ENCODE measurements at regions not wholly inside any gene's neighbourhood (a gene's known extent, or its start where the extent isn't known, plus 50 kb on each side); places are given as distances from the start of the nearest gene placed in this dataset.

DNA sequence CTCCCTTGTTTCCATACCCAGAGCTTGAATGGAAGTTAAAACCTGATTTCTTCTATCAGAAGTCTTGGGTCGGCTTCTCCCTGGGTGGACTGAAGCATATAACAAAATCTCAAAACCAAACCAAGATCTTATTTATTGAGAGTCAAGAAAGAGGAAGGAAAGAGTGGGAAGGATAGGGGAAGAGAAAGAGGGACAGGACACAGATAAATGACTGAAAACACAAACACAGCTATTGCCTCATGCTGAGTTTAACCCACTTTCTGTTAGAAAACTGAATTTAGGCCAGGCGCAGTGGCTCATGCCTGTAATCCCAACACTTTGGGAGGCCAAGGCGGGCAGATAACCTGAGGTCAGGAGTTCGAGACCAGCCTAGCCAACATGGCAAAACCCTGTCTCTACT lies 92.9 kb downstream of the PALM2AKAP2 start:
- H3K27ac Mint-ChIP-seq: no peak overlapping the region

DNA sequence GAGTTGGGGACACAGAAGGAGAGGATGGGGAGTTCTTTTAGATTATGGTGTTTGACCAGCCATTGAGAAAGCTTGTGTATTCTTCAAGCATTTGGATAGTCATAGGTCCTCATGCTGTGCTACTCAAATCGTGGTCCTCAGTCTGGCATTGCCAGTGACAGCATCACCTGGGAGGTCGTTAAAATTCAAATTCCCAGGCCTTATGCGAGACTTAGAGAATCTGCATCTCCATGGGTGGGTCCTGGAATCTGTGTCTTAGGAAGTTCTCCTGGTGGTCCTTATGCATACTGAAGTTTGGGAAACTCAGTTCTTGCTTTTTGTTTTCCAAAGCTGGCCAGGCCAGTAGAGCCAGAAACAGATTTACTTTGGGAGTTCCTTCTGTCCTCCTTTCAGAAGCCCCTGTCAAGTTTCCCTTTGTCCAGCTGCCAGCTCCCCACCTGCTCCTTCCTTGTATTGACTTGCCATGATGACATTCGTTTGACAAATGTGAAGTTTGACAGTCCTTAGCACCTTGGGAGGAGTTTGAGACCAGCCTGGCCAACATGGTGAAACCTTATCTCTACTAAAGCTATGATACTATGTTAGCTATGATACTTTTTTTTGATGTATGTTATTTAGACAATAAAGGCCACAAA lies 95.6 kb downstream of the PALM2AKAP2 start:
- Mint-ChIP-seq H3K9me3 (no peaks in the 10 kb centered on the region), H3K36me3 (no peaks in the 10 kb centered on the region), H3K4me1 (no peaks in the 10 kb centered on the region), H3K27me3 (ENCODE audit: insufficient read depth, low read depth) (no peaks in the 10 kb centered on the region), H3K4me3 (no peak overlapping the region), H3K27ac (no peak overlapping the region)
- no peak for DNase-seq (ENCODE audit: low spot score)
- Histone ChIP-seq H3K4me2 (no peak overlapping the region), H3K36me3 (no peaks in the 10 kb centered on the region), H4K20me1 (ENCODE audit: low read depth) (no peaks in the 10 kb centered on the region), H3K27ac (no peak overlapping the region), H3K9ac (no peak overlapping the region), H3K4me1 (no peaks in the 10 kb centered on the region), H3K9me3 (ENCODE audit: low read depth) (no peaks in the 10 kb centered on the region), H3F3A (ENCODE audit: low read depth) (no peaks in the 10 kb centered on the region), H3K27me3 (no peaks in the 10 kb centered on the region), H2AFZ (replicated peaks) (no peak overlapping the region), H3K4me3 (no peak overlapping the region), H3K79me2 (ENCODE audit: low read depth) (no peaks in the 10 kb centered on the region)
- TF ChIP-seq EZH2phosphoT487 (IDR thresholded peaks at IDR 0.05) (no peak), EZH2 (IDR thresholded peaks at IDR 0.05) (no peak)
- TF ChIP-seq, protein P1, sequence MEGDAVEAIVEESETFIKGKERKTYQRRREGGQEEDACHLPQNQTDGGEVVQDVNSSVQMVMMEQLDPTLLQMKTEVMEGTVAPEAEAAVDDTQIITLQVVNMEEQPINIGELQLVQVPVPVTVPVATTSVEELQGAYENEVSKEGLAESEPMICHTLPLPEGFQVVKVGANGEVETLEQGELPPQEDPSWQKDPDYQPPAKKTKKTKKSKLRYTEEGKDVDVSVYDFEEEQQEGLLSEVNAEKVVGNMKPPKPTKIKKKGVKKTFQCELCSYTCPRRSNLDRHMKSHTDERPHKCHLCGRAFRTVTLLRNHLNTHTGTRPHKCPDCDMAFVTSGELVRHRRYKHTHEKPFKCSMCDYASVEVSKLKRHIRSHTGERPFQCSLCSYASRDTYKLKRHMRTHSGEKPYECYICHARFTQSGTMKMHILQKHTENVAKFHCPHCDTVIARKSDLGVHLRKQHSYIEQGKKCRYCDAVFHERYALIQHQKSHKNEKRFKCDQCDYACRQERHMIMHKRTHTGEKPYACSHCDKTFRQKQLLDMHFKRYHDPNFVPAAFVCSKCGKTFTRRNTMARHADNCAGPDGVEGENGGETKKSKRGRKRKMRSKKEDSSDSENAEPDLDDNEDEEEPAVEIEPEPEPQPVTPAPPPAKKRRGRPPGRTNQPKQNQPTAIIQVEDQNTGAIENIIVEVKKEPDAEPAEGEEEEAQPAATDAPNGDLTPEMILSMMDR (IDR thresholded peaks at IDR 0.05): no peak

More for the DNA sequence above, 92.9 kb downstream of the PALM2AKAP2 start:
- Histone ChIP-seq H3K9me3 (ENCODE audit: low read depth) (no peaks in the 10 kb centered on the region), H4K20me1 (ENCODE audit: low read depth) (no peaks in the 10 kb centered on the region), H3K27me3 (no peaks in the 10 kb centered on the region), H3K9ac (no peak overlapping the region), H3K4me3 (no peak overlapping the region), H3K4me2 (no peak overlapping the region), H3K27ac (no peak overlapping the region), H3K4me1 (peaks cover 1% of the 10 kb centered on the region), H2AFZ (replicated peaks) (no peak overlapping the region), H3F3A (ENCODE audit: low read depth) (no peaks in the 10 kb centered on the region), H3K36me3 (no peaks in the 10 kb centered on the region), H3K79me2 (ENCODE audit: low read depth) (no peaks in the 10 kb centered on the region)
- no peaks in the 10 kb centered on the region for H3K36me3 Mint-ChIP-seq
- no peak overlapping the region for H3K4me3 Mint-ChIP-seq
- no peaks in the 10 kb centered on the region for H3K9me3 Mint-ChIP-seq
- DNase-seq (ENCODE audit: low spot score): no peak
- TF ChIP-seq EZH2phosphoT487 (IDR thresholded peaks at IDR 0.05) (no peak), EZH2 (IDR thresholded peaks at IDR 0.05) (no peak)
- TF ChIP-seq, protein P1 (IDR thresholded peaks at IDR 0.05): no peak
- H3K4me1 Mint-ChIP-seq: peaks cover 10% of the 10 kb centered on the region
- no peaks in the 10 kb centered on the region for H3K27me3 Mint-ChIP-seq (ENCODE audit: insufficient read depth, low read depth)

DNA sequence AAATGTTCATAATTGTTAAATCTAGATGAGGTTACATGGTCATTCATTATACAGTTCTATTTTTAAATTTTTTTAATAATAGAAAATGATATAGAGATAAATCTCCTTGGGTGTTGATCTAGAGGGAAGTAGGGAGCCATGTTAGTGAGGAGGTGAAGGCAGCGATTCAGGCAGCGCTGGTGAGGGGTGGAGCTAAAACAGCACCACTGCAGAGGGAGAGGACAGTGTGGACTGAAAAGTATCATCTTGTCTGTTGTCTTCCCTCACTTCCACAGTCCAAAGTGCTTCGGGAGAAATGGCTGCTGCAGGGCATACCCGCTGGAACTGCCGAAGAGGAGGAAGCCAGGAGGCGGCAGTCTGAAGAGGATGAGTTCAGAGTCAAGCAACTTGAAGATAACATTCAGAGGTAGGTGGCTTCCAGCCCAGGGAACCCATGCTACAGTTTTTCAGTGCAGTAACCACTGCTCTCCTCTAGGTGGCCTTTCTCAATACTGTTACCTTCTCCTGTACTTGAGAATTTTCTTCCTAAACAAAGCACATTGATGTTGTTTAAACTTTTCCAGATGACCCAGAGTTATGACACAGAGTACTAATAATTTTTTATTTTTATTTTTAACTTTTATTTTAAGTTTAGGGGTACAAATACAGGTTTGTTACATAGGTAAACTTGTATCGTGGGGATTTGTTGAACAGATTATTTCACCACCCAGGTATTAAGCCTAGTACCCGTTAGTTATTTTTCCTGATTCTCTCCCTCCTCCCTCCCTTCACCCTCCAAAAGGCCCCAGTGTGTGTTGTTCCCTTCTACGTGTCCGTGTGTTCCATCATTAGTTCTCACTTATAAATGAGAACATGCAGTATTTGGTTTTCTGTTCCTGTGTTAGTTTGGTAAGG lies 100.5 kb downstream of the PALM2AKAP2 start:
- Histone ChIP-seq H4K20me1 (ENCODE audit: low read depth) (no peaks in the 10 kb centered on the region), H3K27ac (no peak overlapping the region), H3K9me3 (ENCODE audit: low read depth) (no peaks in the 10 kb centered on the region), H3K4me2 (no peak overlapping the region), H2AFZ (replicated peaks) (no peak overlapping the region), H3K36me3 (no peaks in the 10 kb centered on the region), H3K4me1 (no peaks in the 10 kb centered on the region), H3K4me3 (no peak overlapping the region), H3K27me3 (no peaks in the 10 kb centered on the region), H3F3A (ENCODE audit: low read depth) (no peaks in the 10 kb centered on the region), H3K9ac (no peak overlapping the region), H3K79me2 (ENCODE audit: low read depth) (no peaks in the 10 kb centered on the region)
- peak; percentile 55 for DNase-seq (ENCODE audit: low spot score)
- Mint-ChIP-seq H3K36me3 (no peaks in the 10 kb centered on the region), H3K9me3 (no peaks in the 10 kb centered on the region), H3K27ac (peak overlapping the region; percentile 67), H3K27me3 (ENCODE audit: insufficient read depth, low read depth) (peaks cover 2% of the 10 kb centered on the region), H3K4me1 (no peaks in the 10 kb centered on the region), H3K4me3 (no peak overlapping the region)
- TF ChIP-seq EZH2phosphoT487 (IDR thresholded peaks at IDR 0.05) (no peak), EZH2 (IDR thresholded peaks at IDR 0.05) (no peak)
- TF ChIP-seq, protein P1 (IDR thresholded peaks at IDR 0.05): peak; percentile 70
